ENCODE measurements at regions not wholly inside any gene's neighbourhood (a gene's known extent, or its start where the extent isn't known, plus 50 kb on each side); places are given as distances from the start of the nearest gene placed in this dataset.
"Not testable (repeated sequence)": the region's sequence is repeated elsewhere in the genome, so short reads cannot be mapped to it uniquely, and the experiment has no call there.

DNA sequence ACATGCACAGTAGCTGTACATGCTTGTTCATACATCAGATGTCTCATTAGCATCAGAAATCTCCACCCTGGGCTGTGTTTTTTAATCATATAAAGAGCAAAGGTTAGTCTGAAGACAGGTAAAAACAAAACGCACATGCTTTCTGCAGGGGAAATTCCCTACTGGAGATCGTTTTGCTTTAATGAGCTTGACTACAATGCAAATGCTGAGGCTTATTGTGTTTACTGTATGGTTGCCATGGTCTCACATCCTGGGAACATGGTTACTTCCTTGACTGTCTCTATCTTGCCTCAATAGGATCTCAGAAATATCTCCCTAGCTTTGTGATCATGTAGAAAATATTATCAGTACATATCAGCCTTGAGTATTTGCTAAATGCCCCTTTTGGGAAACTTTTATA is 336.5 kb upstream of the TFPI start:
- intact Hi-C loops (cut with DNase I): no loop called here
- DNase-seq (no peak), ATAC-seq (ENCODE audit: poor library complexity) (no peak)

GRCh38 chr2:187900021-187900420 is 345.8 kb upstream of the TFPI start:
- ATAC-seq (ENCODE audit: poor library complexity) (no peak), DNase-seq (no peak)
- intact Hi-C loops (cut with DNase I): no loop called here

DNA sequence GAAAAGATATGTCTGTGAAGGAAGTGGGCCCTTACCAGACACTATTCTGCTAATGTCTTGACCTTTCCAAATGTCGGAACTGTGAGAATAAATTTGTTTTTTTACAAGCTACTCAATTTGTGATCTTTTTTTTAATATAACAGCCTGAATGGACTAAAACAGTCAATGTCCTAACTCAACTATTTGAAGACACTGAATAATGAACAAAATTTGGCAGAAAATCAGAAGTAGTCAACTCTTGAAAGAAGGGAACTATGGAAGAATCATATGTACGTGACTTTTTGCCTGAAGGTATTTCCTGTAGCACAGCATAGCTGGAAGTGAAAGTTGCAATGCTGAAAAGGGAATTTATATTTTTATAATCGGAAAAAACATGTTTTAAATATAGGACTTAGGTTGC is 351.8 kb upstream of the TFPI start:
- ATAC-seq (ENCODE audit: poor library complexity) (no peak), DNase-seq (no peak)
- intact Hi-C loops (cut with DNase I): no loop called here

- ATAC-seq (ENCODE audit: poor library complexity); intact Hi-C loops (cut with DNase I); DNase-seq: not testable (repeated sequence)
These were observed 356.7 kb upstream of the TFPI start for GRCh38 chr2:187910922-187911321.

GRCh38 chr2:187912950-187913349 is 358.7 kb upstream of the TFPI start:
- intact Hi-C loops (cut with DNase I): no loop called here
- ATAC-seq (ENCODE audit: poor library complexity): no peak
- DNase-seq: no peak

- no peak for DNase-seq
- intact Hi-C loops (cut with DNase I): no loop called here
- ATAC-seq (ENCODE audit: poor library complexity): no peak
These were observed 361.6 kb upstream of the TFPI start for GRCh38 chr2:187915810-187916209.

GRCh38 chr2:187916799-187917198 is 362.6 kb upstream of the TFPI start:
- ATAC-seq (ENCODE audit: poor library complexity) (no peak), DNase-seq (no peak)
- intact Hi-C loops (cut with DNase I): no loop called here

GRCh38 chr2:187917535-187917934 is 363.3 kb upstream of the TFPI start:
- DNase-seq (no peak), ATAC-seq (ENCODE audit: poor library complexity) (no peak)
- intact Hi-C loops (cut with DNase I): no loop called here

GRCh38 chr2:187918996-187919821 is 365.0 kb upstream of the TFPI start:
- intact Hi-C loops (cut with DNase I): no loop called here
- ATAC-seq (ENCODE audit: poor library complexity) (no peak), DNase-seq (no peak)

DNA sequence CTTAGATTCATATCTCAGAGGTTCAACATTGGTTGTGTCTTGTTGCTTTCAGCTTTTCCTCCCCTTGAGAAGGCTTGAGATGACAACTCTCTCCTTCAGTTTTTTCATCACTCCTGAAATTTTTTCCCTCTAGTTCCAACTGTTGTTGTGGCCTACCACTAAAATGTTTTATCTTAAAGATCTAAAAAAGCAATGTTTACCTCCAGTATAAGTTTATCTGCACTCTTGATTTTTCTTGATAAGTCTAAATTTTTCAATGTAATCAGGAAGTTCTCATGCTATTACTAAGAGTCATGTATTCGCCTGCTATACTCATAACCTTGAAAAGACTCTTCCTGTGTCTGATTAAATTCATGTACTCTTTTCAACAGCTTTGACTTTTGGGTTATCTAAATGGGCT is 366.3 kb upstream of the TFPI start:
- DNase-seq (no peak), ATAC-seq (ENCODE audit: poor library complexity) (no peak)
- intact Hi-C loops (cut with DNase I): no loop called here

- DNase-seq: no peak
- intact Hi-C loops (cut with DNase I): no loop called here
- no peak for ATAC-seq (ENCODE audit: poor library complexity)
These were observed 368.6 kb upstream of the TFPI start for GRCh38 chr2:187922846-187923245.

GRCh38 chr2:187924293-187924692 is 367.4 kb upstream of the GULP1 start:
- intact Hi-C loops (cut with DNase I): no loop called here
- ATAC-seq (ENCODE audit: poor library complexity): no peak

GRCh38 chr2:187934236-187934635 is 357.4 kb upstream of the GULP1 start:
- DNase-seq (no peak), ATAC-seq (ENCODE audit: poor library complexity) (no peak)
- intact Hi-C loops (cut with DNase I): no loop called here

More at GRCh38 chr2:187924293-187924692, 367.4 kb upstream of the GULP1 start:
- DNase-seq: no peak

GRCh38 chr2:187934692-187935091 is 357.0 kb upstream of the GULP1 start:
- ATAC-seq (ENCODE audit: poor library complexity) (peak; percentile 48), DNase-seq (no peak)
- intact Hi-C loops (cut with DNase I): no loop called here

GRCh38 chr2:187935126-187935525 is 356.5 kb upstream of the GULP1 start:
- DNase-seq (peak; percentile 32), ATAC-seq (ENCODE audit: poor library complexity) (no peak)
- intact Hi-C loops (cut with DNase I): no loop called here

- ATAC-seq (ENCODE audit: poor library complexity) (no peak), DNase-seq (no peak)
- intact Hi-C loops (cut with DNase I): no loop called here
These were observed 355.4 kb upstream of the GULP1 start for GRCh38 chr2:187936228-187936627.

GRCh38 chr2:187939180-187939579 is 352.5 kb upstream of the GULP1 start:
- intact Hi-C loops (cut with DNase I): no loop called here
- DNase-seq (no peak), ATAC-seq (ENCODE audit: poor library complexity) (no peak)

DNA sequence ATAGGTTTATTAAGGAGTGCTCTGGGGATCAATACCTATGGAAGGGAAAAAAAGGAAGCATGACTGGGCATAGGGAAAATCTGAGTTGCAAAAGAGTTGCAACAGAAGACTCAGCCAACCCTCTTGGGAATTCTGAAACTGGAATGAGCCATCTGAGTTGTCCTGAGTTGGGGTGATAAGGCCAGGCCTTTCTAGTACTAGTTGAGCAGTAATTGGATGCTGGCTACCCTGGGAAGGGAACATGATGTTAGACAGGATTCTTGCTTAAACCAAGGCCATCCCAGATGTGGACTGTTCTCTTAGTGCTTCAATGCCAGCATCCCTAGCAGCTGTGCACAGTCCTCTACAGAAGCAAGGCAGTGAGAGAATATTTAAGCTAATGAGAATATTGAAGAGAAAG is 348.8 kb upstream of the GULP1 start:
- no peak for DNase-seq
- intact Hi-C loops (cut with DNase I): no loop called here
- peak; percentile 67 for ATAC-seq (ENCODE audit: poor library complexity)

DNA sequence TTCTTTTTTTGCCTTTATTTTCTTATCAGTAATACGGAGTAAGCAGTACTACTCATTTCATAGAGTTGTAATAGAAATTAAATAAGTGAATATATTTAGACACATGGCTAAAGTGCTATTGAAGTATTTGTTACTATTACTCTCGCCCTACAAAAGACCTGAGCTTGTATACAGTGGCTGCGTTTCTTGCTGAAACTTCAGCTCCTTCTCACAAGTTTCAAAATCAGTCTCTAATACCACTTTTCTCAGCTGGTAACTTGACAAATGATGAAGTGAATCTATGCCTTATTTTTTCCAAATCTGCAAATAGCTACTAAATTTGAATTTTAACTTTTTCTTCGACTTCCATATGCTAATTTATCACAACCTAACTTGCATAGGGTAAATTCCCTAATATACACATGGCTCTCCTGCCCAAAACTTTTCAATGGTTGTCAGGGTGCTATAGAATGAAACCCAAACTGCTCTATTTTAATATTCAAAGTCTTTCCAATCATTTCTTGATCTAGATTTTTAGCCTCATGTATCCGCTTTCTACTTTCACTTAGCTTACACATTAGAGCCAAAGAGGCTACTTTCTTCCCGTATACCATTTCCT is 347.8 kb upstream of the GULP1 start:
- intact Hi-C loops (cut with DNase I): no loop called here
- no peak for DNase-seq
- ATAC-seq (ENCODE audit: poor library complexity): no peak

GRCh38 chr2:187949859-187950258 is 341.8 kb upstream of the GULP1 start:
- no peak for ATAC-seq (ENCODE audit: poor library complexity)
- DNase-seq: no peak
- intact Hi-C loops (cut with DNase I): no loop called here
